ENCODE measurements at regions not wholly inside any gene's neighbourhood (a gene's known extent, or its start where the extent isn't known, plus 50 kb on each side); places are given as distances from the start of the nearest gene placed in this dataset.
A peak's percentile ranks its signal among the peaks of the same experiment; 100 is the strongest.

- no peak overlapping the region for H3K9ac ChIP-seq (ENCODE audit: insufficient read depth in 1 of 2, low read length in 2 of 2)
- TF ChIP-seq, protein P1, sequence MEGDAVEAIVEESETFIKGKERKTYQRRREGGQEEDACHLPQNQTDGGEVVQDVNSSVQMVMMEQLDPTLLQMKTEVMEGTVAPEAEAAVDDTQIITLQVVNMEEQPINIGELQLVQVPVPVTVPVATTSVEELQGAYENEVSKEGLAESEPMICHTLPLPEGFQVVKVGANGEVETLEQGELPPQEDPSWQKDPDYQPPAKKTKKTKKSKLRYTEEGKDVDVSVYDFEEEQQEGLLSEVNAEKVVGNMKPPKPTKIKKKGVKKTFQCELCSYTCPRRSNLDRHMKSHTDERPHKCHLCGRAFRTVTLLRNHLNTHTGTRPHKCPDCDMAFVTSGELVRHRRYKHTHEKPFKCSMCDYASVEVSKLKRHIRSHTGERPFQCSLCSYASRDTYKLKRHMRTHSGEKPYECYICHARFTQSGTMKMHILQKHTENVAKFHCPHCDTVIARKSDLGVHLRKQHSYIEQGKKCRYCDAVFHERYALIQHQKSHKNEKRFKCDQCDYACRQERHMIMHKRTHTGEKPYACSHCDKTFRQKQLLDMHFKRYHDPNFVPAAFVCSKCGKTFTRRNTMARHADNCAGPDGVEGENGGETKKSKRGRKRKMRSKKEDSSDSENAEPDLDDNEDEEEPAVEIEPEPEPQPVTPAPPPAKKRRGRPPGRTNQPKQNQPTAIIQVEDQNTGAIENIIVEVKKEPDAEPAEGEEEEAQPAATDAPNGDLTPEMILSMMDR (IDR thresholded peaks at IDR 0.05; ENCODE audit: control extremely low read depth, extremely low read depth): no peak
Measured at GRCh38 chr13:48156466-48156865, 61.6 kb upstream of the MED4 start.

GRCh38 chr13:48155848-48156247, 60.9 kb upstream of the MED4 start:
- WGBS, 2 donors: 28 to 34% methylated on average over 2 of the region's 2 CpGs
- peak in 1 of 3 donors; percentile 15 for DNase-seq
- TF ChIP-seq, protein P1 (IDR thresholded peaks at IDR 0.05; ENCODE audit: control extremely low read depth, extremely low read depth): no peak

More at GRCh38 chr13:48156466-48156865, 61.6 kb upstream of the MED4 start:
- peaks cover 0 to 9% (median 0%) of the 10 kb centered on the region in 5 donors for H3K4me1 ChIP-seq (ENCODE audit: control insufficient read depth in 5 of 5, insufficient read depth in 5 of 5, low read length in 5 of 5)
- H3K36me3 ChIP-seq (ENCODE audit: control insufficient read depth in 4 of 4, insufficient read depth in 4 of 4, low read length in 4 of 4): no peaks in the 10 kb centered on the region
- H3K27me3 ChIP-seq (ENCODE audit: control insufficient read depth in 3 of 3, insufficient read depth in 3 of 3, low read length in 2 of 3): no peaks in the 10 kb centered on the region
- WGBS, 2 donors: 77 to 82% methylated on average over 6 of the region's 6 CpGs
- no peak overlapping the region for H3K4me3 ChIP-seq
- no peak for DNase-seq
- no peak for ATAC-seq (ENCODE audit: insufficient read depth, low FRiP score)
- no peaks in the 10 kb centered on the region for H3K9me3 ChIP-seq (ENCODE audit: control insufficient read depth in 4 of 4, insufficient read depth in 3 of 4, low read length in 3 of 4)
- H3K27ac ChIP-seq (ENCODE audit: low read depth in 1 of 2, low read length in 1 of 2): peak overlapping the region in 1 of 2 donors; percentile 30

DNA sequence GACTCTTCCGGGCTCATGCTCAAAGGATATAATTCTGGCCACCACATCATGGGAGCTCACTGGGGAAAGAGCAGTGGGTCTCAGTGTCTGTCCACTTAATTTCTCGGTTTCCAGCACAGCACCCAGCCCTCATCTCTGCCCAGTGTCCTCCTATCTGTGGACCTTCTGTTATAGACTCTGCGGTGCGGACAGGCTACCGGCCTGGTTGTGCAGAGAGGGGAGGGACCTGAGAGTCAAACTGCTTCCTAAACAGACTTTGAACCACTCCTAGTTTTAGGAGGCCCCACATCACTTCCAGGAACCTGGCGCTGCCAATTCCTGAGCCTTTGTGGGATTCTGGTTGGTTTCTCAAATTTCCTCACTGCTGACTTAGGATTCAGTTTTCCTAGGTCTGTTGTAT, 59.8 kb upstream of the MED4 start:
- Histone ChIP-seq H3K27ac (ENCODE audit: low read depth in 1 of 2, low read length in 1 of 2) (no peak overlapping the region), H3K4me1 (ENCODE audit: control insufficient read depth in 5 of 5, insufficient read depth in 5 of 5, low read length in 5 of 5) (peaks cover 0 to 9% (median 0%) of the 10 kb centered on the region in 5 donors), H3K4me3 (no peak overlapping the region), H3K36me3 (ENCODE audit: control insufficient read depth in 4 of 4, insufficient read depth in 4 of 4, low read length in 4 of 4) (no peaks in the 10 kb centered on the region), H3K9ac (ENCODE audit: insufficient read depth in 1 of 2, low read length in 2 of 2) (no peak overlapping the region), H3K9me3 (ENCODE audit: control insufficient read depth in 4 of 4, insufficient read depth in 3 of 4, low read length in 3 of 4) (peaks cover 0 to 2% (median 0%) of the 10 kb centered on the region in 4 donors), H3K27me3 (ENCODE audit: control insufficient read depth in 3 of 3, insufficient read depth in 3 of 3, low read length in 2 of 3) (no peaks in the 10 kb centered on the region)
- TF ChIP-seq, protein P1 (IDR thresholded peaks at IDR 0.05; ENCODE audit: control extremely low read depth, extremely low read depth): no peak
- no peak for ATAC-seq (ENCODE audit: insufficient read depth, low FRiP score)
- DNase-seq: no peak
- 94 to 98% methylated on average over 6 of the region's 6 CpGs for WGBS, 2 donors

More at GRCh38 chr13:48155848-48156247, 60.9 kb upstream of the MED4 start:
- no peaks in the 10 kb centered on the region for H3K9me3 ChIP-seq (ENCODE audit: control insufficient read depth in 4 of 4, insufficient read depth in 3 of 4, low read length in 3 of 4)
- H3K4me3 ChIP-seq: no peak overlapping the region
- H3K27ac ChIP-seq (ENCODE audit: low read depth in 1 of 2, low read length in 1 of 2): no peak overlapping the region
- peaks cover 0 to 9% (median 0%) of the 10 kb centered on the region in 5 donors for H3K4me1 ChIP-seq (ENCODE audit: control insufficient read depth in 5 of 5, insufficient read depth in 5 of 5, low read length in 5 of 5)
- no peaks in the 10 kb centered on the region for H3K36me3 ChIP-seq (ENCODE audit: control insufficient read depth in 4 of 4, insufficient read depth in 4 of 4, low read length in 4 of 4)
- peak; percentile 60 for ATAC-seq (ENCODE audit: insufficient read depth, low FRiP score)
- no peak overlapping the region for H3K9ac ChIP-seq (ENCODE audit: insufficient read depth in 1 of 2, low read length in 2 of 2)
- H3K27me3 ChIP-seq (ENCODE audit: control insufficient read depth in 3 of 3, insufficient read depth in 3 of 3, low read length in 2 of 3): no peaks in the 10 kb centered on the region

DNA sequence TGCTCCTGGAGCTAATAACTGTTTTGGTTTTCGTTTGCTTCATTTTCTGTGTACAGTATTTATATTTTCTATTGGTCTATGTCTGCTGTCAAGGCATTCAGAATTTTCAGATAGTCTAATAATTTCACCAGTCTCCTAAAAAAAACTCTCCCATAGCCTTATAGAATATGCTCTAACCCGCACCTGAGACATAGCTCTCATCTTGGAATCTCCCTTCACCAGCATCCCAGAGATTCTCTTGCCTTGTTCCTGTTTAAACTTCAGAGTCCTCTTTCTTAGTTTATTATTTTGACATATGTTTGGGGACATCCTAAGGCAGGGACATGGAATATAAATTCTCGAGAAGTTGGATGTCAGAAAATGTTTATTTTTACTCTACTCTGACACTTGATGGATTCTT, 58.3 kb upstream of the MED4 start:
- ATAC-seq (ENCODE audit: insufficient read depth, low FRiP score) (no peak), DNase-seq (no peak)
- H3K9ac ChIP-seq (ENCODE audit: insufficient read depth in 1 of 2, low read length in 2 of 2): no peak overlapping the region
- no peak overlapping the region for H3K27ac ChIP-seq (ENCODE audit: low read depth in 1 of 2, low read length in 1 of 2)
- no peaks in the 10 kb centered on the region for H3K36me3 ChIP-seq (ENCODE audit: control insufficient read depth in 4 of 4, insufficient read depth in 4 of 4, low read length in 4 of 4)
- WGBS, 2 donors: 82 to 83% methylated on average over 3 of the region's 3 CpGs
- no peak overlapping the region for H3K4me3 ChIP-seq
- peaks cover 0 to 2% (median 0%) of the 10 kb centered on the region in 4 donors for H3K9me3 ChIP-seq (ENCODE audit: control insufficient read depth in 4 of 4, insufficient read depth in 3 of 4, low read length in 3 of 4)
- TF ChIP-seq, protein P1 (IDR thresholded peaks at IDR 0.05; ENCODE audit: control extremely low read depth, extremely low read depth): no peak
- no peaks in the 10 kb centered on the region for H3K27me3 ChIP-seq (ENCODE audit: control insufficient read depth in 3 of 3, insufficient read depth in 3 of 3, low read length in 2 of 3)
- H3K4me1 ChIP-seq (ENCODE audit: control insufficient read depth in 5 of 5, insufficient read depth in 5 of 5, low read length in 5 of 5): peaks cover 0 to 4% (median 0%) of the 10 kb centered on the region in 5 donors

Data from lung (tissue), 11 donors.